ENCODE measurements at regions not wholly inside any gene's neighbourhood (a gene's known extent, or its start where the extent isn't known, plus 50 kb on each side); places are given as distances from the start of the nearest gene placed in this dataset.

- DNase-seq (ENCODE audit: low spot score in 2 of 2, unreplicated experiment in 2 of 2), result no peak
- peaks cover 1% of the 10 kb centered on the region for H3K4me1 Mint-ChIP-seq
- H3K36me3 Mint-ChIP-seq, result no peaks in the 10 kb centered on the region
- H3K27ac Mint-ChIP-seq, result no peak overlapping the region
- TF ChIP-seq, protein P1, sequence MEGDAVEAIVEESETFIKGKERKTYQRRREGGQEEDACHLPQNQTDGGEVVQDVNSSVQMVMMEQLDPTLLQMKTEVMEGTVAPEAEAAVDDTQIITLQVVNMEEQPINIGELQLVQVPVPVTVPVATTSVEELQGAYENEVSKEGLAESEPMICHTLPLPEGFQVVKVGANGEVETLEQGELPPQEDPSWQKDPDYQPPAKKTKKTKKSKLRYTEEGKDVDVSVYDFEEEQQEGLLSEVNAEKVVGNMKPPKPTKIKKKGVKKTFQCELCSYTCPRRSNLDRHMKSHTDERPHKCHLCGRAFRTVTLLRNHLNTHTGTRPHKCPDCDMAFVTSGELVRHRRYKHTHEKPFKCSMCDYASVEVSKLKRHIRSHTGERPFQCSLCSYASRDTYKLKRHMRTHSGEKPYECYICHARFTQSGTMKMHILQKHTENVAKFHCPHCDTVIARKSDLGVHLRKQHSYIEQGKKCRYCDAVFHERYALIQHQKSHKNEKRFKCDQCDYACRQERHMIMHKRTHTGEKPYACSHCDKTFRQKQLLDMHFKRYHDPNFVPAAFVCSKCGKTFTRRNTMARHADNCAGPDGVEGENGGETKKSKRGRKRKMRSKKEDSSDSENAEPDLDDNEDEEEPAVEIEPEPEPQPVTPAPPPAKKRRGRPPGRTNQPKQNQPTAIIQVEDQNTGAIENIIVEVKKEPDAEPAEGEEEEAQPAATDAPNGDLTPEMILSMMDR (IDR thresholded peaks at IDR 0.05; ENCODE audit: unreplicated experiment), result no peak
- no peaks in the 10 kb centered on the region for H3K9me3 Mint-ChIP-seq
- H3K4me3 Mint-ChIP-seq, result no peak overlapping the region
- H3K27me3 Mint-ChIP-seq (ENCODE audit: low read depth), result no peaks in the 10 kb centered on the region
These were observed 101.0 kb downstream of the LSM3 start for GRCh38 chr3:14279626-14280061.

DNA sequence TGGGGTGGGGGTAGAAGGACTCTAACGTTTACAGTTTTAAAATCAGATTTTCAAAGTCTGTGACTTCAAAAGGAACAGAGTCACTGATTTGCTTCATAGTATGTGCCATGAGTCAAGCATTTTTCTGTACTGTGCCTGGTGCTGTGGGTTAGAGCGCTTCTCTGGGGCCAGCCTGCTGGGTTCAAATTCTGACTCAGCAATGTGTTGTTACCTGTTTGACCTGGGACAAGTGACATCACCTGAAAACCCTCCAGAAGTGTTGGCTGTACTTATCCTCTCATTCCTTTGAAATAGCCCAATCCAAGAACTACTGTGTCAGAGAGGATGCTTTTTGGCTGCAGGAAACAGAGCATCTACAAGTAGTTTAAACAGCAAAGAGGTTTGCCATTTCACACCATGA lies 101.7 kb downstream of the LSM3 start:
- no peaks in the 10 kb centered on the region for H3K9me3 Mint-ChIP-seq
- H3K27me3 Mint-ChIP-seq (ENCODE audit: low read depth), result no peaks in the 10 kb centered on the region
- no peak for DNase-seq (ENCODE audit: low spot score in 2 of 2, unreplicated experiment in 2 of 2)
- TF ChIP-seq, protein P1 (IDR thresholded peaks at IDR 0.05; ENCODE audit: unreplicated experiment), result no peak
- no peak overlapping the region for H3K27ac Mint-ChIP-seq
- peaks cover 3% of the 10 kb centered on the region for H3K4me1 Mint-ChIP-seq
- no peaks in the 10 kb centered on the region for H3K36me3 Mint-ChIP-seq
- no peak overlapping the region for H3K4me3 Mint-ChIP-seq

DNA sequence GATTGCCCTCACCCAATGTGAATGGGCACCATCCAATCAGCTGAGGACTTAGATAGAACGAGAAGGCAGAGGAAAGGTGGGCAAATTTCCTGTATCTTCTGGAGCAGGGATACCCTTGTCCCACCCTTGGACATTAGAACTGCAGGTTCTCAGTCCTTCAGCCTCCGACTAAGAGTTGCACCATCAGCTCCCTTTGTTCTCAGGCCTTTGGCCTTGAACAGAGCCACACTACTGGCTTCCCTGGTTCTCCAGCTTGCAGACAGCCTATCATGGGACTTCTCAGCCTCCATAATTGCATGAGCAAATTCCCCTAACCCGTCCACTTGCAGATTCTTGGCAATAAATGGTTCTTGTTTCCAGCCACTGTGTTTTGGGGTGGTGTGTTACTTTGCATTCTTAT lies 102.4 kb downstream of the LSM3 start:
- no peak for DNase-seq (ENCODE audit: low spot score in 2 of 2, unreplicated experiment in 2 of 2)
- Mint-ChIP-seq H3K9me3 (no peaks in the 10 kb centered on the region), H3K4me1 (peaks cover 6% of the 10 kb centered on the region), H3K27ac (no peak overlapping the region), H3K36me3 (no peaks in the 10 kb centered on the region), H3K27me3 (ENCODE audit: low read depth) (no peaks in the 10 kb centered on the region), H3K4me3 (no peak overlapping the region)
- TF ChIP-seq, protein P1 (IDR thresholded peaks at IDR 0.05; ENCODE audit: unreplicated experiment), result no peak

DNA sequence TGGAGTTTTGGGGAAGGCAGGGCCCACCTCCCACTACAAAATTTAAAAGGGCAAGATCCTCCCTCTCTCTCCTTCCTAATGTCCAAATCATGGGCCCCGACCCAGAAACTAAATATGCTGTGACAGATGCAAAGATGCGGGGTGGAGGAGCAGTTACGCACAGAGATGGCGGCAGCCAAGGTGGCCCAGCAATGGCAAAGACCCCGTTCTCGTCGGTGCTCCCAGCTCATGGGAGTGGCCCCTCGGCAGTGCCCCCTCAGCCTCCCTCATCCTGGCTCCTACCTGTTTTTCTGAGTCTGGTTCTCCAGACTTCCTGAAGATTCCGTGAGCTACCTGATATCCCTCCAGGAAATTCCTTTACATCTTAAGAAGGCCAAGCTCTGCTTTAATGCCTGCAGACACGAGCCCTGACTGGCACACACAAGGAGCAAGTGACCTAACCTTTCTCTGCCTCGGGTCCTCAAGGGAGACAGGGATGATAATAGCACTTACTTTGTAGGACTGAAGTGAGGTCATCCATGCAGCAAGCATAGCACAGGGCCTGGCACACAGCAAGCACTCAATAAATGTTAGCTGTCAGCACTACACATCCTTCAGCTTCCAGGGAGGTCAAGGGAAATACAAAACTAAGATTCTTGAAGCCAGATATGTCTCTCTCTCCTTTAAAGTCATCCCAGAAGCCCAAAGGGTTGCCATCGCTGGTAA lies 103.5 kb downstream of the LSM3 start:
- Mint-ChIP-seq H3K4me3 (no peak overlapping the region), H3K36me3 (no peaks in the 10 kb centered on the region)
- no peak for DNase-seq (ENCODE audit: low spot score in 2 of 2, unreplicated experiment in 2 of 2)

DNA sequence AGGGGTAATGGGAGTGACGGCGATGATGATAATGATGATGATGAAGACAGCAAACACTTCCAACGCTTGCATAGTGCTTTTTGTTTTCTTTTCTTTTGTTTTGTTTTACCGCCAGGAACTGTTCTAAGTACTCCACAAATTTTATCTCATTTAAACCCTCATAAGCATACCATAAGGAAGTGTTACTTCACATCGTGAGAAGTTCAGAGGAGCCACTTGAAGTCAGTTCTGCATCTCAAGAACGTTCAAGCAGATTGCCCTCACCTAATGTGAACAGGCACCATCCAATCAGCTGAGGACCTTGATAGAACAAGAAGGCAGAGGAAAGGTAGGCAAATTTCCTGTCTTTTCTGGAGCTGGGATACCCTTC lies 104.1 kb downstream of the LSM3 start:
- H3K27ac Mint-ChIP-seq, result no peak overlapping the region
- no peak for DNase-seq (ENCODE audit: low spot score in 2 of 2, unreplicated experiment in 2 of 2)
- H3K9me3 Mint-ChIP-seq, result no peaks in the 10 kb centered on the region
- TF ChIP-seq, protein P1 (IDR thresholded peaks at IDR 0.05; ENCODE audit: unreplicated experiment), result no peak
- no peaks in the 10 kb centered on the region for H3K27me3 Mint-ChIP-seq (ENCODE audit: low read depth)
- peaks cover 6% of the 10 kb centered on the region for H3K4me1 Mint-ChIP-seq
- no peaks in the 10 kb centered on the region for H3K36me3 Mint-ChIP-seq
- no peak overlapping the region for H3K4me3 Mint-ChIP-seq

More for the DNA sequence above, 103.5 kb downstream of the LSM3 start:
- TF ChIP-seq, protein P1 (IDR thresholded peaks at IDR 0.05; ENCODE audit: unreplicated experiment), result no peak
- Mint-ChIP-seq H3K9me3 (no peaks in the 10 kb centered on the region), H3K4me1 (peaks cover 6% of the 10 kb centered on the region), H3K27ac (no peak overlapping the region), H3K27me3 (ENCODE audit: low read depth) (no peaks in the 10 kb centered on the region)
